ENCODE measurements at regions not wholly inside any gene's neighbourhood (a gene's known extent, or its start where the extent isn't known, plus 50 kb on each side); places are given as distances from the start of the nearest gene placed in this dataset.

GRCh38 chr2:12463189-12463588, 253.5 kb upstream of the TRIB2 start:
- in situ Hi-C loops (cut with HindIII; ENCODE audit: low pct_unique_long_range_greater_than_20kb, low sequenced_read_pairs) (no loop called here), intact Hi-C loops (cut with micrococcal nuclease; ENCODE audit: unreplicated experiment) (no loop called here)
- no TSS peak for BruUV-seq (replicated peaks)
- no peak for TF ChIP-seq CTCF (IDR thresholded peaks at IDR 0.05)
- no peak for TF ChIP-seq TCF7L2 (IDR thresholded peaks at IDR 0.05; ENCODE audit: low read depth, low read length)
- ChIA-PET CTCF (interaction anchor here (0.7 kb wide), 1 partner anchor 217 kb away, joined by 3 read pairs; no protein-coding TSS in a partner anchor), POLR2A (no interaction called here)
- Histone ChIP-seq H3K4me3 (ENCODE audit: low read depth in 2 of 2, low read length in 2 of 2) (no peak overlapping the region), H3K27ac (ENCODE audit: low read length) (no peak overlapping the region), H3K27me3 (ENCODE audit: control insufficient read depth, insufficient read depth, low read length) (no peaks in the 10 kb centered on the region), H3K36me3 (ENCODE audit: control insufficient read depth, insufficient read depth, low read length) (no peaks in the 10 kb centered on the region), H3K9me3 (ENCODE audit: control insufficient read depth, insufficient read depth, low read depth, low read length) (no peaks in the 10 kb centered on the region), H3K4me1 (ENCODE audit: control insufficient read depth, insufficient read depth, low read length) (no peaks in the 10 kb centered on the region)
- ATAC-seq (no peak), DNase-seq (ENCODE audit: low read depth, low spot score) (no peak)

- ChIA-PET POLR2A (no interaction called here), CTCF (no interaction called here)
- Histone ChIP-seq H3K4me3 (ENCODE audit: low read depth in 2 of 2, low read length in 2 of 2) (no peak overlapping the region), H3K4me1 (ENCODE audit: control insufficient read depth, insufficient read depth, low read length) (no peaks in the 10 kb centered on the region), H3K9me3 (ENCODE audit: control insufficient read depth, insufficient read depth, low read depth, low read length) (no peaks in the 10 kb centered on the region), H3K36me3 (ENCODE audit: control insufficient read depth, insufficient read depth, low read length) (no peaks in the 10 kb centered on the region), H3K27ac (ENCODE audit: low read length) (no peak overlapping the region), H3K27me3 (ENCODE audit: control insufficient read depth, insufficient read depth, low read length) (no peaks in the 10 kb centered on the region)
- in situ Hi-C loops (cut with HindIII; ENCODE audit: low pct_unique_long_range_greater_than_20kb, low sequenced_read_pairs), result no loop called here
- no peak for ATAC-seq
- BruUV-seq (replicated peaks), result no TSS peak
- TF ChIP-seq REST (IDR thresholded peaks at IDR 0.05; ENCODE audit: insufficient read depth in 1 of 2, low read depth in 2 of 2, low read length in 1 of 2) (no peak), CTCF (IDR thresholded peaks at IDR 0.05) (no peak), POLR2AphosphoS5 (IDR thresholded peaks at IDR 0.05; ENCODE audit: low read depth, low read length) (no peak), TCF7L2 (IDR thresholded peaks at IDR 0.05; ENCODE audit: low read depth, low read length) (no peak)
- no peak for DNase-seq (ENCODE audit: low read depth, low spot score)
- intact Hi-C loops (cut with micrococcal nuclease; ENCODE audit: unreplicated experiment), result no loop called here
These were observed 251.1 kb upstream of the TRIB2 start for GRCh38 chr2:12465631-12466135.

GRCh38 chr2:12467303-12467702, 249.4 kb upstream of the TRIB2 start:
- in situ Hi-C loops (cut with HindIII; ENCODE audit: low pct_unique_long_range_greater_than_20kb, low sequenced_read_pairs), result no loop called here
- ChIA-PET POLR2A (no interaction called here), CTCF (no interaction called here)

More at GRCh38 chr2:12467303-12467702, 249.4 kb upstream of the TRIB2 start:
- H3K9me3 ChIP-seq (ENCODE audit: control insufficient read depth, insufficient read depth, low read depth, low read length), result no peaks in the 10 kb centered on the region
- ATAC-seq, result no peak
- TF ChIP-seq CTCF (IDR thresholded peaks at IDR 0.05) (no peak), POLR2AphosphoS5 (IDR thresholded peaks at IDR 0.05; ENCODE audit: low read depth, low read length) (no peak), REST (IDR thresholded peaks at IDR 0.05; ENCODE audit: insufficient read depth in 1 of 2, low read depth in 2 of 2, low read length in 1 of 2) (no peak), SIN3A (IDR thresholded peaks at IDR 0.05; ENCODE audit: borderline replicate concordance, insufficient read depth, low read depth, low read length) (no peak), TCF7L2 (IDR thresholded peaks at IDR 0.05; ENCODE audit: low read depth, low read length) (no peak)
- H3K4me3 ChIP-seq (ENCODE audit: low read depth in 2 of 2, low read length in 2 of 2), result no peak overlapping the region
- H3K36me3 ChIP-seq (ENCODE audit: control insufficient read depth, insufficient read depth, low read length), result no peaks in the 10 kb centered on the region
- H3K27me3 ChIP-seq (ENCODE audit: control insufficient read depth, insufficient read depth, low read length), result no peaks in the 10 kb centered on the region
- no peaks in the 10 kb centered on the region for H3K4me1 ChIP-seq (ENCODE audit: control insufficient read depth, insufficient read depth, low read length)
- H3K27ac ChIP-seq (ENCODE audit: low read length), result no peak overlapping the region
- no TSS peak for BruUV-seq (replicated peaks)
- intact Hi-C loops (cut with micrococcal nuclease; ENCODE audit: unreplicated experiment), result no loop called here
- DNase-seq (ENCODE audit: low read depth, low spot score), result no peak

Data from Panc1 (cell line).